Parathyroid adenoma (tissue), 2 donors: ENCODE measurements at regions not wholly inside any gene's neighbourhood (a gene's known extent, or its start where the extent isn't known, plus 50 kb on each side); places are given as distances from the start of the nearest gene placed in this dataset.

Experiments
- H2AFZ ChIP-seq: fragments of 300-600 bp; sonication (generic); one replicate; pipeline ENCODE4 v1.7.0; 2017; ENCODE audit warnings: antibody characterized with exemption, mild to moderate bottlenecking
- H3K27ac ChIP-seq: fragments of 300-600 bp; sonication (generic); one replicate; pipeline ENCODE4 v1.7.0; 2017
- H3K27me3 ChIP-seq: fragments of 300-600 bp; sonication (generic); one replicate; pipeline ENCODE4 v1.7.0; 2017; ENCODE audit warnings: low read length; ENCODE audit not compliant: control insufficient read depth, insufficient read depth
- H3K36me3 ChIP-seq: fragments of 300-600 bp; sonication (generic); one replicate; pipeline ENCODE4 v1.7.0; 2017; ENCODE audit warnings: low read length; ENCODE audit not compliant: control insufficient read depth, insufficient read depth
- H3K4me1 ChIP-seq: fragments of 300-600 bp; sonication (generic); one replicate; pipeline ENCODE4 v1.7.0; 2017; ENCODE audit warnings: control low read depth
- H3K4me2 ChIP-seq: fragments of 300-600 bp; sonication (generic); one replicate; pipeline ENCODE4 v1.7.0; 2017; ENCODE audit warnings: low read length
- H3K4me3 ChIP-seq: fragments of 300-600 bp; sonication (generic); one replicate; pipeline ENCODE4 v1.7.0; 2017; ENCODE audit warnings: low read depth, low read length
- H3K79me2 ChIP-seq: fragments of 300-600 bp; sonication (generic); one replicate; pipeline ENCODE4 v1.7.0; 2017; ENCODE audit warnings: control low read depth
- H3K9ac ChIP-seq: fragments of 300-600 bp; sonication (generic); one replicate; pipeline ENCODE4 v1.7.0; 2017; ENCODE audit warnings: mild to moderate bottlenecking
- H3K9me3 ChIP-seq: fragments of 300-600 bp; sonication (generic); one replicate; pipeline ENCODE4 v1.7.0; 2017; ENCODE audit warnings: low read length; ENCODE audit not compliant: control insufficient read depth
- TF ChIP-seq, protein P1 (sequence below): fragments of 300-600 bp; sonication (generic); IDR thresholded peaks from one replicate; pipeline ENCODE4 v1.7.0; 2017; ENCODE audit warnings: antibody characterized with exemption, mild to moderate bottlenecking
- donor health status: primary hyperparathyroidism.

DNA sequence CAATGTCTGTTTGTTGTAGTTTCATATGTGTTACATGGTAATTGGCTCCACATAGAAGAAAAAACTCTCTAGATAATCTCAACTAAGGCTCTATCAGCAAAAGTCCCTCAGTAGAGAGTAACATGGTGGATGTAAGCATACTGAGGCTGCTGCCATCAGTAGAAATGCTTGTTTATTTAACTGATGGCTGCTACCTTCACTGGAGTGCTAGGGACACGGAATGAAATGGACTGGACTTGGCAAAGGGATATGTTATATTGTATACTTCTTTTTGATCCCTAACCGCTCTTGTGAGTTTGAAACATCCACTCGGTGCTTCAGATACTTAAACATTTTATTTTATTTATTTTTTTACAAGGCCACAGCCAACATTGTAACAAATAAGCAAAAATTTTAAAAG is 143.0 kb downstream of the ZNF281 start:
- no peak overlapping the region for H3K27ac ChIP-seq
- H3K36me3 ChIP-seq = no peaks in the 10 kb centered on the region
- H3K27me3 ChIP-seq = no peaks in the 10 kb centered on the region
- TF ChIP-seq, protein P1, sequence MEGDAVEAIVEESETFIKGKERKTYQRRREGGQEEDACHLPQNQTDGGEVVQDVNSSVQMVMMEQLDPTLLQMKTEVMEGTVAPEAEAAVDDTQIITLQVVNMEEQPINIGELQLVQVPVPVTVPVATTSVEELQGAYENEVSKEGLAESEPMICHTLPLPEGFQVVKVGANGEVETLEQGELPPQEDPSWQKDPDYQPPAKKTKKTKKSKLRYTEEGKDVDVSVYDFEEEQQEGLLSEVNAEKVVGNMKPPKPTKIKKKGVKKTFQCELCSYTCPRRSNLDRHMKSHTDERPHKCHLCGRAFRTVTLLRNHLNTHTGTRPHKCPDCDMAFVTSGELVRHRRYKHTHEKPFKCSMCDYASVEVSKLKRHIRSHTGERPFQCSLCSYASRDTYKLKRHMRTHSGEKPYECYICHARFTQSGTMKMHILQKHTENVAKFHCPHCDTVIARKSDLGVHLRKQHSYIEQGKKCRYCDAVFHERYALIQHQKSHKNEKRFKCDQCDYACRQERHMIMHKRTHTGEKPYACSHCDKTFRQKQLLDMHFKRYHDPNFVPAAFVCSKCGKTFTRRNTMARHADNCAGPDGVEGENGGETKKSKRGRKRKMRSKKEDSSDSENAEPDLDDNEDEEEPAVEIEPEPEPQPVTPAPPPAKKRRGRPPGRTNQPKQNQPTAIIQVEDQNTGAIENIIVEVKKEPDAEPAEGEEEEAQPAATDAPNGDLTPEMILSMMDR = no peak
- no peaks in the 10 kb centered on the region for H3K79me2 ChIP-seq
- no peak overlapping the region for H3K4me3 ChIP-seq
- no peak overlapping the region for H3K9ac ChIP-seq
- H2AFZ ChIP-seq = no peak overlapping the region
- H3K9me3 ChIP-seq = no peaks in the 10 kb centered on the region
- no peak overlapping the region for H3K4me2 ChIP-seq
- no peaks in the 10 kb centered on the region for H3K4me1 ChIP-seq

DNA sequence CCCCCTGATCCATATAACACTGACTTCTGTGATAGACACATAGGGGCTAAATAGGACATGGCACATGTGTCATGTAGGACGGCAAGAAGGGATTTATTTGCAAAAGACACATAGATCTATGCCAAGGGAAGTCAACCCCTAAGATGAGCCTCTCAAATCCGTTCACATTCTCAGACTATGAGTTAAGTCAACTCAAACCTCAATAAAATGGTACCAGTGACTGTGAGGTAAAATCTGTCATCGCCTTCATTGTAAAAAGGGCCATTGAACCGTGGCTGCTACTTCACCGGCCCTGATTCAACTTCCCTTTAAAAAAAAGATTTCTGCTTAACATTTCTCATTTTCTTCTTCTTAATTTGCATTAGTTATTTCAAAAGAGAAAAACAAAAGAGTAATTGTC is 144.0 kb downstream of the ZNF281 start:
- Histone ChIP-seq H3K4me3 (no peak overlapping the region), H3K9ac (no peak overlapping the region), H3K9me3 (no peaks in the 10 kb centered on the region), H3K27me3 (no peaks in the 10 kb centered on the region), H2AFZ (no peak overlapping the region), H3K36me3 (no peaks in the 10 kb centered on the region), H3K4me1 (no peaks in the 10 kb centered on the region), H3K4me2 (no peak overlapping the region), H3K79me2 (no peaks in the 10 kb centered on the region), H3K27ac (no peak overlapping the region)
- TF ChIP-seq, protein P1 = no peak

DNA sequence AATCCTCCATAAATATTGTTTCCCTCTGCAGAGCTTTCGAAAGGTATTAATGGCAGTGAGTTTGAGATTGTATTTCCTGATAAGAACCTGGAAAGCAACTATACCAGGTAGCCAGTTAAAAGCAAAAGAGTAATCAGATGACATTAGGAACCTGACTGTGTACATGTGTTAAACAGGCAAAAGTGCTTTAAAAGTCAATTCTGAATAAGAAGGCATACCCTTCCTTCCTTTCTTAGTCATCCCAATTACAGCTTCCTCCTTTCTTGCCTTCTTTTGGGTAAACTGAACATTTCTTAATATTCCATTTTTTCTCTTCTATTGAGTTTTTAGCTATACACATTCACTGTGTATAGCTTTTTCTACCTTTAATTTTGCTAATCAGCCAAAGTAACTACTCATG is 144.7 kb downstream of the ZNF281 start:
- Histone ChIP-seq H3K4me2 (no peak overlapping the region), H2AFZ (no peak overlapping the region), H3K9ac (no peak overlapping the region), H3K27me3 (no peaks in the 10 kb centered on the region), H3K4me1 (no peaks in the 10 kb centered on the region), H3K9me3 (no peaks in the 10 kb centered on the region), H3K4me3 (no peak overlapping the region), H3K27ac (no peak overlapping the region), H3K36me3 (no peaks in the 10 kb centered on the region), H3K79me2 (no peaks in the 10 kb centered on the region)
- TF ChIP-seq, protein P1 = no peak

DNA sequence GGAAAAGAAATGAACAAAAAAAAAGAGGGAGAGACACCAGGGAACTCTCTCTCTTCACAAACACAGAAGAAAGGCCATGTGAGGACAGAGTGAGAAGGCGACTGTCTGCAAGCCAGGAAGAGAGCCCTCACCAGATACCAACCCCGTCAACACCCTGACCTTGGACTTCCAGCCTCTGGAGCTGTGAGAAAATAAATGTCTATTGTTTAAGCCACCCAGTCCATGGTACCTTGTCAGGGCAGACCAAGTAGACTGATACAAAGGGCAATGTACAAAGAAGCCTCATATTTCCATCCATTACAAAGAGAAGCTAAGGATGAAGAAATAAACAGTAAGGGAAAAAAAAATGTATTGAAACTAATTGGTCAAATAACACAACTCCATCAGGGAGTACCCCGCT is 146.6 kb downstream of the ZNF281 start:
- no peak overlapping the region for H3K27ac ChIP-seq
- H3K4me3 ChIP-seq = no peak overlapping the region
- no peak overlapping the region for H3K4me2 ChIP-seq
- no peak overlapping the region for H2AFZ ChIP-seq
- TF ChIP-seq, protein P1 = no peak
- H3K36me3 ChIP-seq = no peaks in the 10 kb centered on the region
- H3K27me3 ChIP-seq = no peaks in the 10 kb centered on the region
- H3K4me1 ChIP-seq = no peaks in the 10 kb centered on the region
- no peaks in the 10 kb centered on the region for H3K9me3 ChIP-seq
- H3K79me2 ChIP-seq = no peaks in the 10 kb centered on the region
- H3K9ac ChIP-seq = no peak overlapping the region

DNA sequence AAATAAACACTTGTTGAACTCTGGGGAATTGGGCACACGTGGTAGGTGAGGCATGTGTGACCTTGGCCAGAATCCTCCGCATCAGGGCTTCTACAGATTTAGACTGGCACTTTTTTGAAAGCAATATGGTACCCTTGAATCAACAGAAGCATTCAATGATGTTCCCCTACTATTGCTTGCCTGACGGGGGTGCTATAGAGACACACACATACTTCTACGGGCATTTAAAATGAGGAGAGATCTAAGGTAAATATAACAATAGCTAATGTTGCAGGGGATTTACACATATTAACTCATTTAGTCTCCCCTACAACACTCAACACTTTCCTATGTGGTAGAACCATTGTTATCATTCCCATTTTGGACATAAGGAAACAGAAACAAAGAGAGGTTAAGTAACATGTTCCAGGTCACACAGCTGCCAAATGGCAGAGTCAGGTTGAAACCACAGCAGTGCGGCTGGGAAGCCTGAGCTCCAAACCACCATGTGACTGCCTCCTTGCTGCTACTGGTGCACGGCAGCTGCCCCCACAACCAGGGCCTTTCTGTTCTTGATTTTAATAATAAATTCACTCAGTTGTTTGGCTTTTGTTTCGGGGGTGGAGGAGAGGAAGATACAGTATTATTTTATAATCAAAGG is 147.4 kb downstream of the ZNF281 start:
- Histone ChIP-seq H3K79me2 (no peaks in the 10 kb centered on the region), H2AFZ (no peak overlapping the region)
- TF ChIP-seq, protein P1 = no peak

More for the DNA sequence above, 147.4 kb downstream of the ZNF281 start:
- Histone ChIP-seq H3K4me1 (no peaks in the 10 kb centered on the region), H3K9me3 (no peaks in the 10 kb centered on the region), H3K4me3 (no peak overlapping the region), H3K27ac (no peak overlapping the region), H3K27me3 (no peaks in the 10 kb centered on the region), H3K9ac (no peak overlapping the region), H3K36me3 (no peaks in the 10 kb centered on the region), H3K4me2 (no peak overlapping the region)
